ENCODE measurements at regions not wholly inside any gene's neighbourhood (a gene's known extent, or its start where the extent isn't known, plus 50 kb on each side); places are given as distances from the start of the nearest gene placed in this dataset.

- Histone ChIP-seq H3K27me3 (replicated peaks; ENCODE audit: insufficient read depth, low read depth, low read length, poor library complexity) (peaks cover 66% of the 10 kb centered on the region), H3K4me3 (ENCODE audit: low read depth, low read length, poor library complexity, severe bottlenecking) (no peak overlapping the region), H3K27ac (ENCODE audit: low read depth, low read length, poor library complexity, severe bottlenecking) (no peak overlapping the region), H3K9me3 (ENCODE audit: low read depth, low read length, poor library complexity, severe bottlenecking) (no peaks in the 10 kb centered on the region), H3K4me1 (ENCODE audit: insufficient read depth, low read length, poor library complexity, severe bottlenecking) (no peaks in the 10 kb centered on the region), H3K36me3 (ENCODE audit: insufficient read depth, low read length, poor library complexity, severe bottlenecking) (no peaks in the 10 kb centered on the region)
- ChIA-PET POLR2A (ENCODE audit: low non-redundant PET) (no interaction called here), CTCF (no interaction called here)
- no peak for DNase-seq (ENCODE audit: low spot score)
- intact Hi-C loops (cut with micrococcal nuclease; ENCODE audit: unreplicated experiment), result no loop called here
- no TSS peak for BruUV-seq (replicated peaks)
- TF ChIP-seq EZH2 (IDR thresholded peaks at IDR 0.05; ENCODE audit: borderline replicate concordance, low read depth, low read length, poor library complexity, severe bottlenecking) (no peak), CTCF (conservative IDR thresholded peaks at IDR 0.05; ENCODE audit: low read depth, low read length) (no peak)
Measured at GRCh38 chr1:229040630-229041358, 230.1 kb upstream of the RAB4A start.

GRCh38 chr1:229041946-229042345 lies 229.0 kb upstream of the RAB4A start:
- no peaks in the 10 kb centered on the region for H3K4me1 ChIP-seq (ENCODE audit: insufficient read depth, low read length, poor library complexity, severe bottlenecking)
- TF ChIP-seq EZH2 (IDR thresholded peaks at IDR 0.05; ENCODE audit: borderline replicate concordance, low read depth, low read length, poor library complexity, severe bottlenecking) (no peak), CTCF (conservative IDR thresholded peaks at IDR 0.05; ENCODE audit: low read depth, low read length) (no peak)
- H3K9me3 ChIP-seq (ENCODE audit: low read depth, low read length, poor library complexity, severe bottlenecking), result no peaks in the 10 kb centered on the region
- H3K27ac ChIP-seq (ENCODE audit: low read depth, low read length, poor library complexity, severe bottlenecking), result no peak overlapping the region
- no peak overlapping the region for H3K4me3 ChIP-seq (ENCODE audit: low read depth, low read length, poor library complexity, severe bottlenecking)
- ChIA-PET POLR2A (ENCODE audit: low non-redundant PET) (no interaction called here), CTCF (no interaction called here)
- H3K27me3 ChIP-seq (replicated peaks; ENCODE audit: insufficient read depth, low read depth, low read length, poor library complexity), result peaks cover 62% of the 10 kb centered on the region
- no peaks in the 10 kb centered on the region for H3K36me3 ChIP-seq (ENCODE audit: insufficient read depth, low read length, poor library complexity, severe bottlenecking)
- BruUV-seq (replicated peaks), result no TSS peak
- no peak for DNase-seq (ENCODE audit: low spot score)
- intact Hi-C loops (cut with micrococcal nuclease; ENCODE audit: unreplicated experiment), result no loop called here

GRCh38 chr1:229042482-229042881 lies 228.4 kb upstream of the RAB4A start:
- Histone ChIP-seq H3K9me3 (ENCODE audit: low read depth, low read length, poor library complexity, severe bottlenecking) (no peaks in the 10 kb centered on the region), H3K27ac (ENCODE audit: low read depth, low read length, poor library complexity, severe bottlenecking) (no peak overlapping the region), H3K4me3 (ENCODE audit: low read depth, low read length, poor library complexity, severe bottlenecking) (no peak overlapping the region), H3K4me1 (ENCODE audit: insufficient read depth, low read length, poor library complexity, severe bottlenecking) (no peaks in the 10 kb centered on the region), H3K36me3 (ENCODE audit: insufficient read depth, low read length, poor library complexity, severe bottlenecking) (no peaks in the 10 kb centered on the region), H3K27me3 (replicated peaks; ENCODE audit: insufficient read depth, low read depth, low read length, poor library complexity) (peaks cover 57% of the 10 kb centered on the region)
- TF ChIP-seq EZH2 (IDR thresholded peaks at IDR 0.05; ENCODE audit: borderline replicate concordance, low read depth, low read length, poor library complexity, severe bottlenecking) (no peak), CTCF (conservative IDR thresholded peaks at IDR 0.05; ENCODE audit: low read depth, low read length) (no peak)
- ChIA-PET POLR2A (ENCODE audit: low non-redundant PET) (no interaction called here), CTCF (no interaction called here)
- no TSS peak for BruUV-seq (replicated peaks)
- intact Hi-C loops (cut with micrococcal nuclease; ENCODE audit: unreplicated experiment), result no loop called here
- no peak for DNase-seq (ENCODE audit: low spot score)
